Choroid plexus epithelial cell (primary cell): ENCODE measurements at regions not wholly inside any gene's neighbourhood (a gene's known extent, or its start where the extent isn't known, plus 50 kb on each side); places are given as distances from the start of the nearest gene placed in this dataset.

ENCODE experiments used
- DNase-seq: peaks from one replicate; pipeline ENCODE4 v3.0.0-alpha.2; 2010; ENCODE audit warnings: low read depth
- H3K4me3 ChIP-seq: 2 replicates; pipeline ENCODE4 v1.5.1; 2011; ENCODE audit warnings: low read depth, mild to moderate bottlenecking, control low read depth, low read length, moderate library complexity
- TF ChIP-seq, protein P1 (sequence below): conservative IDR thresholded peaks from 2 replicates; pipeline ENCODE4 v1.5.1; 2011; ENCODE audit warnings: low read depth, mild to moderate bottlenecking, control low read depth, inconsistent platforms, low read length, moderate library complexity

DNA sequence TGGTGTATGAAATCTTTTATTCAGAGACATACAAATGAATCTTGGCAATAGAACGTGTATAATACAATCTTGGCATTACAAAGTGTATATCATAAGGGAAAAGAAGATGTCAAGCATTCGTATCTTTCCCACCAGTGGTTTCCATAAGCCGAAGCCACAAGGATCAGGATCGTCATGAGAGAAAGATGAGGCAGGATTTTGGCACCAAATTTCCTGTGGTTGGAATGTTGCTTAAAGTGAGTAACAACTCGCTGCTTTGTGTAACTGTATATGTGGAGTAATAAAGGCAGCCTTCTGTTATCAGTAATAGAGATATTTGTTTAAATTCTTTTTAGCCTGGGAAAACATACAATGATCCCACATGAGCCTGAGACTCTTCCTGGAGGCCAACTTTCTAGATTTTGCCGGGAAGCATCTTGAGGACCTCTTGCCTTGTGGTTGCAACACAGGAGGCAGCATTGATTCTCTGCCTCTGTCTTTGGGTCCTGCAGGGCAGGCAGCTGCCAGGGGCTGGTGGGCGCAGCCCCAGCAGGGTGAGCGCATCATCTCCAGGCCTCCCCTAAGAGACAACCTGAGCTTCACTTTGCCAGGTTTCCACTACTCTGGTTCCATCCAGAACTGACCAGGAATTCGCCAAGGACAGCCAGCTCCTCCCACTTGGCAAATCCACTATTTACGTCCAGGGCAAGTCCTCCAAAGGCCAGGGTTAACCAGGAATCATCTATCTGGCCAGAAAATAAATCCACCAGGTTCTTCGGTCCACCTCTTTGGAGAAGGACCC is 230.9 kb upstream of the SULF2 start:
- no peak overlapping the region for H3K4me3 ChIP-seq
- peak; percentile 85 for DNase-seq

DNA sequence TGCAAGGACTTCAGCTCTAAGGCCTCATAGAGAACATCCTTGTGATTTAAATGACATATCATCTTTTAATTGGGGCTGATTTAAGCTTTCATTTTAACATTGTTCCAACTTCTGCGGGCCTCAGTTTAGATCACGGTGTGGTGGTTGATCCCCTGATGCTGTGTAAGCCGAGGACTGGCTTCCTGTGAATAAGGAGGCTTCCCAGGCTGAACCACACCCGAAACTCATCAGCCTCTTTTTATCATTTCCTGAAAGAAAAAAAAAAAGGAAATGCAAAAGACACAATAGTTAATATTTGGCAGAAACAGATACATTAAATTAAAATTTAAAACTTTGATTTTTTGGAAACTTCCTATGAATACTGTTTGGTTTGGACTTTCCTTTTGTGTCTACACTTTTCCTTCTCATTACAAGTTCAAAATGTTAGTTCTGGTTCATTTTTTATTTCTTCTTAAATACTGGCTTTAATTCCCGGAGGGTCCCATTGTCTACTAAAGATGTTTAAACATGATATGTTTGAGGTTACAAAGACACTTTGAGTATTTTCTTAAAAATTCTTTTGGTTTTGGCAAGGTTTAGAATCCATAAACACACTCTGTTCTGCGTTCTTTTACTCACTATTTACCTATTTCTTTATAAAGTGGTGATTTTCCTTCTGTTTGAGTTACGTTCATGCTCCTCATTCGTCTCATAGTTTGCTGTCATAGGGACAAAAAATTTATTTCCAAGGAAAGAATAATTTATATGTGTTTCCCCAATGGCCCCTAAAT is 230.0 kb upstream of the SULF2 start:
- TF ChIP-seq, protein P1, sequence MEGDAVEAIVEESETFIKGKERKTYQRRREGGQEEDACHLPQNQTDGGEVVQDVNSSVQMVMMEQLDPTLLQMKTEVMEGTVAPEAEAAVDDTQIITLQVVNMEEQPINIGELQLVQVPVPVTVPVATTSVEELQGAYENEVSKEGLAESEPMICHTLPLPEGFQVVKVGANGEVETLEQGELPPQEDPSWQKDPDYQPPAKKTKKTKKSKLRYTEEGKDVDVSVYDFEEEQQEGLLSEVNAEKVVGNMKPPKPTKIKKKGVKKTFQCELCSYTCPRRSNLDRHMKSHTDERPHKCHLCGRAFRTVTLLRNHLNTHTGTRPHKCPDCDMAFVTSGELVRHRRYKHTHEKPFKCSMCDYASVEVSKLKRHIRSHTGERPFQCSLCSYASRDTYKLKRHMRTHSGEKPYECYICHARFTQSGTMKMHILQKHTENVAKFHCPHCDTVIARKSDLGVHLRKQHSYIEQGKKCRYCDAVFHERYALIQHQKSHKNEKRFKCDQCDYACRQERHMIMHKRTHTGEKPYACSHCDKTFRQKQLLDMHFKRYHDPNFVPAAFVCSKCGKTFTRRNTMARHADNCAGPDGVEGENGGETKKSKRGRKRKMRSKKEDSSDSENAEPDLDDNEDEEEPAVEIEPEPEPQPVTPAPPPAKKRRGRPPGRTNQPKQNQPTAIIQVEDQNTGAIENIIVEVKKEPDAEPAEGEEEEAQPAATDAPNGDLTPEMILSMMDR = no peak
- DNase-seq = peak; percentile 45
- H3K4me3 ChIP-seq = no peak overlapping the region

More for the DNA sequence above, 230.9 kb upstream of the SULF2 start:
- TF ChIP-seq, protein P1 = no peak

DNA sequence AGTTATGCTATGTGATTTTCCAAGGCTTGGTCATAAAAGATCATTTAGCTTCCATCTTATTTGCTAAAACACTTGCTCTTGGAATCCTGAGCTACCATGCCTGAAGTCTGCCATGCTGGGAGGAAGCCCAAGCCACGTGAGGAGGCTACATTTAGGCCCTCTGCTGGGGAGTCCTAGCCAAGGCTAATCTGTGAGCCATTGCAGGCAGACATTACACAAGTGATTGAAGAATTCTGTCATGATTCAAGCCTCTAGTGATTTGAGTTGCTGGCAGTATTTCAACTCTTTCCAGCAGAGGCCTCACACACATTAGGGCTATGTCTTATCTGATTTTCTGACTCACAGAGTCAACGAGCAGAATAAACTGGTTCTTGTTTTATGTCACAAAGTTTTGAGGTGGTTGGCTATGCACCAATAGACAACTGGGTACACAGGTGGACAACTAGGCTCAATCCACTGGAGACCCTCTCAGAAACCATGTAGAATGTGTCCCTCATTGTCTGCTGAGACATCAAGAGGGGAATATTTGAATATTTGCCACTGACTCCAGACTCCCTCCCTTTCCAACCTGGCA is 227.2 kb upstream of the SULF2 start:
- TF ChIP-seq, protein P1 = peak; percentile 68
- DNase-seq = peak; percentile 91
- no peak overlapping the region for H3K4me3 ChIP-seq

DNA sequence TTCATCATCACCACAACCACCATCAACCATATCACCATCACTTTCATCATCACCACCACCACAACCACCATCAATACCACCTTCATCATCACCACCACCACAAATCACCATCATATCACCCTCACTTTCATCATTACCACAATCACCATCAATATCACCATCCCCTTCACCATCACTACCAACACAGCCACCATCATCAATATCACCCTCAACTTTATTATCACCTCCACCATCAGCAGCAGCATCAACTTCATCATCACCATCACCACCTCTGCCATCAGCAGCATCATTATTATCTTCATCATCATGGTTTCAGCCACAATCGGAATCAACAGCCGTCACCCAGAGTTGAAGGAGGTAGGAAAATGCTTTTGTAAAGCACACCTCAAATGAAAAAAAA is 225.7 kb upstream of the SULF2 start:
- no peak overlapping the region for H3K4me3 ChIP-seq
- DNase-seq = no peak
- TF ChIP-seq, protein P1 = no peak

DNA sequence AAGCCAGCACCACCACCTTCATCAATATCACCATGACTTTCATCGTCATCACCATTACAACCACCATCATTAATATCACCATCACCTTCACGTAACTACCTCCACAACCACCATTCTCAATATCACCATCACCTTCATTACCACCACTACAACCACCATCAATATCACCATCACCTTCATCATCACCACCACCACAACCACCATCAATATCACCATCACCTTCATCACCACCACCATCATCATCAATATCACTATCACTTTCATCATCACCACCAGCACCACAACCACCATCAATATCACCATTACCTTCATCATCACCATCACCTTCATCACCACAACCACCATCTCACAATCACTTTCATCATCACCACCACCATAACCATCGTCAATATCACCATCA is 225.3 kb upstream of the SULF2 start:
- TF ChIP-seq, protein P1 = no peak
- H3K4me3 ChIP-seq = no peak overlapping the region
- no peak for DNase-seq

DNA sequence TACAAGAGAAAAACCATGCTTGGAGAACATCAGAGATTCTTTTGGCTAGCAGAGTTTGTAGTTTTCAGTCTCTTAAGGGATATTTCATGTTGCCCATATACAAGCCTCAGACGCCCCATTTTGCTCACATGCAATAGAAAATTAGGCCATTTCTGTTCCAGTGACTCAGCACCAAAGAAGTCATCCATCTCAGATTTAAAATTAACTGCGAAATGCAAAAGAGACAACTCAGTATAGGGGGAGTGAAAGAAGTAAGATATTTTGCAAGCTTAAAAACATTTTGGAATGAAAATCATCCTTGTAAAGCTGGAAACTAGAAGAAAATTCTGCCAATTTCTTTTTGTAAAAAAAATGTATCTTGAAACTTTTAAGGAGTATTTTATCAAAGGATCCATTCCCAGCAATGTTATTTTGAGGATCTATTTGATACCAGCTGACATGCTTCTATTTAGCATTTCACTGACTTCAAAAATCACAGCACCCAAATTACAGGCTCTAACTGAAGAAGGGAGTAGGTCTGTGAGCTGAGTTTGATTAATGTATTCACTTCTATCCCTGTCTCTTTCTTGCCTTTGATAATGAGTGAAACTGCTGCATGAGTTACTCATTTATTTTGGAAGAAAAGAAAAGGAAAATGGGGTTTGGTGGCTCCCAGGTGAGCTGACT is 223.7 kb upstream of the SULF2 start:
- TF ChIP-seq, protein P1 = no peak
- DNase-seq = peak; percentile 29
- H3K4me3 ChIP-seq = no peak overlapping the region
